HG03139 (cell line): ENCODE measurements at regions not wholly inside any gene's neighbourhood (a gene's known extent, or its start where the extent isn't known, plus 50 kb on each side); places are given as distances from the start of the nearest gene placed in this dataset.

Experiments
- ATAC-seq: cut with Tn5 transposase; IDR thresholded peaks from one replicate; pipeline ENCODE4 v1.9.1; 2021; ENCODE audit not compliant: unreplicated experiment

- no peak for ATAC-seq
Observed at GRCh38 chr5:117837786-117838185, 1150.6 kb downstream of the DTWD2 start.

GRCh38 chr5:117833691-117834090 is 1154.7 kb downstream of the DTWD2 start:
- ATAC-seq, result no peak

- ATAC-seq, result no peak
Observed at GRCh38 chr5:117829646-117830045, 1158.7 kb downstream of the DTWD2 start.

- ATAC-seq, result no peak
Observed at GRCh38 chr5:117813850-117814249, 1174.5 kb downstream of the DTWD2 start.

GRCh38 chr5:117812861-117813260 is 1175.5 kb downstream of the DTWD2 start:
- no peak for ATAC-seq

GRCh38 chr5:117809251-117809650 is 1179.1 kb downstream of the DTWD2 start:
- ATAC-seq, result no peak

GRCh38 chr5:117805058-117805457 is 1183.3 kb downstream of the DTWD2 start:
- ATAC-seq, result no peak

GRCh38 chr5:117803533-117803932 is 1184.8 kb downstream of the DTWD2 start:
- ATAC-seq, result no peak

GRCh38 chr5:117801583-117801982 is 1186.8 kb downstream of the DTWD2 start:
- ATAC-seq, result no peak

- ATAC-seq, result no peak
Observed at GRCh38 chr5:117800261-117800660, 1188.1 kb downstream of the DTWD2 start.

GRCh38 chr5:117794847-117795246 is 1193.5 kb downstream of the DTWD2 start:
- ATAC-seq, result no peak

- ATAC-seq, result no peak
Observed at GRCh38 chr5:117793963-117794362, 1194.4 kb downstream of the DTWD2 start.

- no peak for ATAC-seq
Observed at GRCh38 chr5:117792476-117792875, 1195.9 kb downstream of the DTWD2 start.

GRCh38 chr5:117788596-117788995 is 1199.8 kb downstream of the DTWD2 start:
- ATAC-seq, result no peak

- no peak for ATAC-seq
Observed at GRCh38 chr5:117779171-117779570, 1204.5 kb upstream of the SEMA6A start.

GRCh38 chr5:117776977-117777376 is 1202.4 kb upstream of the SEMA6A start:
- no peak for ATAC-seq

GRCh38 chr5:117769877-117770276 is 1195.3 kb upstream of the SEMA6A start:
- no peak for ATAC-seq

- ATAC-seq, result no peak
Observed at GRCh38 chr5:117763271-117763670, 1188.6 kb upstream of the SEMA6A start.

GRCh38 chr5:117761186-117761585 is 1186.6 kb upstream of the SEMA6A start:
- no peak for ATAC-seq

- ATAC-seq, result no peak
Observed at GRCh38 chr5:117759849-117760499, 1185.4 kb upstream of the SEMA6A start.

GRCh38 chr5:117752403-117752802 is 1177.8 kb upstream of the SEMA6A start:
- ATAC-seq, result no peak

GRCh38 chr5:117748336-117748735 is 1173.7 kb upstream of the SEMA6A start:
- ATAC-seq, result no peak

GRCh38 chr5:117743337-117743736 is 1168.7 kb upstream of the SEMA6A start:
- no peak for ATAC-seq
